ENCODE measurements at regions not wholly inside any gene's neighbourhood (a gene's known extent, or its start where the extent isn't known, plus 50 kb on each side); places are given as distances from the start of the nearest gene placed in this dataset.

GRCh38 chr10:21214329-21214728 is 311.2 kb downstream of the SKIDA1 start:
- CTCF ChIA-PET, result no interaction called here
- no TSS peak for BruUV-seq (replicated peaks)

GRCh38 chr10:21213381-21213780 is 312.1 kb downstream of the SKIDA1 start:
- Mint-ChIP-seq H3K4me1 (ENCODE audit: low read depth, unreplicated experiment) (no peaks in the 10 kb centered on the region), H3K27ac (ENCODE audit: unreplicated experiment) (no peak overlapping the region), H3K36me3 (ENCODE audit: insufficient read depth, unreplicated experiment) (no peaks in the 10 kb centered on the region), H3K9me3 (ENCODE audit: low read depth, unreplicated experiment) (peaks cover under 1% of the 10 kb centered on the region), H3K4me3 (ENCODE audit: low read depth, unreplicated experiment) (no peak overlapping the region), H3K27me3 (ENCODE audit: unreplicated experiment) (no peaks in the 10 kb centered on the region)
- no peak for TF ChIP-seq CTCF (IDR thresholded peaks at IDR 0.05; ENCODE audit: unreplicated experiment)
- CTCF ChIA-PET, result no interaction called here
- intact Hi-C loops (cut with micrococcal nuclease; ENCODE audit: unreplicated experiment), result no loop called here
- BruUV-seq (replicated peaks), result no TSS peak
- DNase-seq, result no peak

More at GRCh38 chr10:21214329-21214728, 311.2 kb downstream of the SKIDA1 start:
- no peak for TF ChIP-seq CTCF (IDR thresholded peaks at IDR 0.05; ENCODE audit: unreplicated experiment)
- Mint-ChIP-seq H3K27ac (ENCODE audit: unreplicated experiment) (no peak overlapping the region), H3K27me3 (ENCODE audit: unreplicated experiment) (no peaks in the 10 kb centered on the region), H3K9me3 (ENCODE audit: low read depth, unreplicated experiment) (peaks cover 3% of the 10 kb centered on the region), H3K4me3 (ENCODE audit: low read depth, unreplicated experiment) (no peak overlapping the region), H3K4me1 (ENCODE audit: low read depth, unreplicated experiment) (no peaks in the 10 kb centered on the region), H3K36me3 (ENCODE audit: insufficient read depth, unreplicated experiment) (no peaks in the 10 kb centered on the region)
- intact Hi-C loops (cut with micrococcal nuclease; ENCODE audit: unreplicated experiment), result no loop called here
- no peak for DNase-seq

GRCh38 chr10:21212912-21213311 is 312.6 kb downstream of the SKIDA1 start:
- no peaks in the 10 kb centered on the region for H3K4me1 Mint-ChIP-seq (ENCODE audit: low read depth, unreplicated experiment)
- H3K27me3 Mint-ChIP-seq (ENCODE audit: unreplicated experiment), result no peaks in the 10 kb centered on the region
- intact Hi-C loops (cut with micrococcal nuclease; ENCODE audit: unreplicated experiment), result no loop called here
- no peak for DNase-seq
- no peaks in the 10 kb centered on the region for H3K9me3 Mint-ChIP-seq (ENCODE audit: low read depth, unreplicated experiment)
- H3K4me3 Mint-ChIP-seq (ENCODE audit: low read depth, unreplicated experiment), result no peak overlapping the region
- CTCF ChIA-PET, result no interaction called here
- no peak overlapping the region for H3K27ac Mint-ChIP-seq (ENCODE audit: unreplicated experiment)
- no peaks in the 10 kb centered on the region for H3K36me3 Mint-ChIP-seq (ENCODE audit: insufficient read depth, unreplicated experiment)
- no TSS peak for BruUV-seq (replicated peaks)
- no peak for TF ChIP-seq CTCF (IDR thresholded peaks at IDR 0.05; ENCODE audit: unreplicated experiment)

GRCh38 chr10:21212348-21212747 is 313.1 kb downstream of the SKIDA1 start:
- H3K4me3 Mint-ChIP-seq (ENCODE audit: low read depth, unreplicated experiment), result no peak overlapping the region
- BruUV-seq (replicated peaks), result no TSS peak
- no peak for TF ChIP-seq CTCF (IDR thresholded peaks at IDR 0.05; ENCODE audit: unreplicated experiment)
- H3K27me3 Mint-ChIP-seq (ENCODE audit: unreplicated experiment), result no peaks in the 10 kb centered on the region
- H3K36me3 Mint-ChIP-seq (ENCODE audit: insufficient read depth, unreplicated experiment), result no peaks in the 10 kb centered on the region
- CTCF ChIA-PET, result no interaction called here
- DNase-seq, result no peak
- H3K4me1 Mint-ChIP-seq (ENCODE audit: low read depth, unreplicated experiment), result no peaks in the 10 kb centered on the region
- H3K27ac Mint-ChIP-seq (ENCODE audit: unreplicated experiment), result no peak overlapping the region
- no peaks in the 10 kb centered on the region for H3K9me3 Mint-ChIP-seq (ENCODE audit: low read depth, unreplicated experiment)
- intact Hi-C loops (cut with micrococcal nuclease; ENCODE audit: unreplicated experiment), result no loop called here

- Mint-ChIP-seq H3K27me3 (ENCODE audit: unreplicated experiment) (no peaks in the 10 kb centered on the region), H3K4me3 (ENCODE audit: low read depth, unreplicated experiment) (no peak overlapping the region), H3K4me1 (ENCODE audit: low read depth, unreplicated experiment) (no peaks in the 10 kb centered on the region), H3K27ac (ENCODE audit: unreplicated experiment) (no peak overlapping the region), H3K9me3 (ENCODE audit: low read depth, unreplicated experiment) (no peaks in the 10 kb centered on the region), H3K36me3 (ENCODE audit: insufficient read depth, unreplicated experiment) (no peaks in the 10 kb centered on the region)
- no peak for TF ChIP-seq CTCF (IDR thresholded peaks at IDR 0.05; ENCODE audit: unreplicated experiment)
- BruUV-seq (replicated peaks), result no TSS peak
- no peak for DNase-seq
- intact Hi-C loops (cut with micrococcal nuclease; ENCODE audit: unreplicated experiment), result no loop called here
- CTCF ChIA-PET, result no interaction called here
These were observed 312.4 kb upstream of the NEBL start for GRCh38 chr10:21209495-21209894.
